H1 (cell line): ENCODE measurements at regions not wholly inside any gene's neighbourhood (a gene's known extent, or its start where the extent isn't known, plus 50 kb on each side); places are given as distances from the start of the nearest gene placed in this dataset.
A peak's percentile ranks its signal among the peaks of the same experiment; 100 is the strongest.

Experiments used
- CTCF ChIA-PET: fragments of 300-600 bp; sonication (Branson Sonifier 250); formaldehyde crosslinking; loops from one replicate; lab custom pipeline; 2021; ENCODE audit not compliant: partially characterized antibody; lab: Charles Lee
- POLR2A ChIA-PET: fragments of 300-600 bp; sonication (Branson Sonifier 250); formaldehyde crosslinking; loops from one replicate; lab custom pipeline; 2021; ENCODE audit warnings: inconsistent platforms; ENCODE audit not compliant: partially characterized antibody; lab: Charles Lee
- DNase-seq, 2 experiments: peaks; one replicate each; pipeline versions ENCODE4 v3.0.0 to v3.0.0-alpha.2; 2010 to 2022; ENCODE audit warnings: low spot score in 2 of 2, low read depth in 1 of 2, mixed read lengths in 1 of 2
- FAIRE-seq: peaks from 2 replicates; lab custom pipeline; 2011; peaks lifted over from hg19 to GRCh38; lab: Jason Lieb, UNC
- H2AFZ ChIP-seq: 2 replicates; pipeline ENCODE4 v1.8.1; 2012; ENCODE audit warnings: low read length, inconsistent platforms
- H2AK5ac ChIP-seq: 2 replicates; pipeline ENCODE4 v1.6.1; 2013; ENCODE audit warnings: low read depth, low read length
- H2BK120ac ChIP-seq: replicated peaks from 2 replicates; pipeline ENCODE3; 2013; ENCODE audit warnings: low read depth, low read length, inconsistent platforms
- H2BK12ac ChIP-seq: 2 replicates; pipeline ENCODE4 v1.6.1; 2013; ENCODE audit warnings: low read depth, low read length
- H2BK15ac ChIP-seq: 2 replicates; pipeline ENCODE4 v1.6.1; 2013; ENCODE audit warnings: low read length
- H2BK20ac ChIP-seq: 2 replicates; pipeline ENCODE4 v1.6.1; 2013; ENCODE audit warnings: low read length
- H2BK5ac ChIP-seq: 2 replicates; pipeline ENCODE4 v1.6.1; 2013; ENCODE audit warnings: low read depth, low read length
- H3K14ac ChIP-seq: 2 replicates; pipeline ENCODE4 v1.6.1; 2013; ENCODE audit warnings: inconsistent platforms; ENCODE audit not compliant: insufficient read length
- H3K18ac ChIP-seq: 2 replicates; pipeline ENCODE4 v1.6.1; 2013; ENCODE audit warnings: low read length; ENCODE audit errors: extremely low read depth
- H3K23ac ChIP-seq: 2 replicates; pipeline ENCODE4 v1.6.1; 2013; ENCODE audit warnings: inconsistent platforms; ENCODE audit not compliant: insufficient read length
- H3K23me2 ChIP-seq: 2 replicates; pipeline ENCODE4 v1.6.1; 2013; ENCODE audit warnings: low read depth, low read length
- H3K27ac ChIP-seq: 2 replicates; pipeline ENCODE4 v1.6.1; 2011; ENCODE audit warnings: low read depth, low read length, inconsistent platforms
- H3K27me3 ChIP-seq, 4 experiments: replicated peaks in 1 of 4; 1 replicate in 1 of 4; 2 replicates in 3 of 4; pipeline versions ENCODE4 v1.6.1 to v1.8.1; 2011 to 2013; ENCODE audit warnings: low read length in 3 of 4, mild to moderate bottlenecking in 3 of 4, inconsistent platforms in 2 of 4, mixed read lengths in 2 of 4, moderate library complexity in 1 of 4; ENCODE audit not compliant: control insufficient read depth in 3 of 4, insufficient read depth in 3 of 4; ENCODE audit errors: extremely low read depth in 1 of 4
- H3K36me3 ChIP-seq, 4 experiments: 2 replicates each; pipeline versions ENCODE4 v1.6.1 to v1.8.1; 2011 to 2013; ENCODE audit warnings: mild to moderate bottlenecking in 4 of 4, low read length in 3 of 4, moderate library complexity in 2 of 4, control low read depth in 1 of 4, inconsistent platforms in 1 of 4; ENCODE audit not compliant: insufficient read depth in 4 of 4, control insufficient read depth in 2 of 4
- H3K4ac ChIP-seq: replicated peaks from 2 replicates; pipeline ENCODE3; 2013; ENCODE audit warnings: low read length, low read depth, mixed read lengths, inconsistent platforms; ENCODE audit not compliant: insufficient read length
- H3K4me1 ChIP-seq, 4 experiments: replicated peaks in 1 of 4; 1 replicate in 1 of 4; 2 replicates in 3 of 4; pipeline versions ENCODE4 v1.6.1 to v1.8.1; 2011 to 2013; ENCODE audit warnings: low read length in 3 of 4, inconsistent platforms in 2 of 4, mixed read lengths in 1 of 4; ENCODE audit not compliant: insufficient read depth in 4 of 4, control insufficient read depth in 3 of 4
- H3K4me2 ChIP-seq, 2 experiments: 2 replicates each; pipeline versions ENCODE4 v1.6.1 to v1.8.1; 2011 to 2013; ENCODE audit warnings: low read depth in 2 of 2, low read length in 2 of 2, control low read depth in 1 of 2, inconsistent platforms in 1 of 2, mild to moderate bottlenecking in 1 of 2; ENCODE audit not compliant: insufficient read depth in 1 of 2
- H3K4me3 ChIP-seq, 4 experiments: fragments of 200-600, 300-600 bp in 1 of 4; sonication (generic), shearing (Covaris generic), sonication (Bioruptor Twin) in 1 of 4; 2 replicates each; pipeline versions ENCODE4 v1.5.1 to v1.8.1; 2011 to 2016; ENCODE audit warnings: low read length in 4 of 4, low read depth in 3 of 4, control low read depth in 2 of 4, inconsistent platforms in 2 of 4, mild to moderate bottlenecking in 2 of 4, mixed read lengths in 1 of 4, moderate library complexity in 1 of 4; ENCODE audit not compliant: insufficient read depth in 2 of 4; ENCODE audit errors: extremely low read depth in 1 of 4
- H3K56ac ChIP-seq: replicated peaks from 2 replicates; pipeline ENCODE3; 2013; ENCODE audit warnings: low read depth, mild to moderate bottlenecking, mixed read lengths, low read length, inconsistent platforms; ENCODE audit not compliant: insufficient read length
- H3K79me1 ChIP-seq: 2 replicates; pipeline ENCODE4 v1.6.1; 2013; ENCODE audit warnings: low read depth, low read length, control low read depth
- H3K79me2 ChIP-seq, 2 experiments: 2 replicates each; pipeline versions ENCODE4 v1.6.1 to v1.8.1; 2012 to 2013; ENCODE audit warnings: low read length in 2 of 2, mild to moderate bottlenecking in 2 of 2, inconsistent platforms in 1 of 2; ENCODE audit not compliant: insufficient read depth in 2 of 2, control insufficient read depth in 1 of 2
- H3K9ac ChIP-seq, 4 experiments: replicated peaks in 1 of 4; 1 replicate in 1 of 4; 2 replicates in 3 of 4; pipeline versions ENCODE4 v1.6.1 to v1.8.1; 2011 to 2013; ENCODE audit warnings: low read depth in 3 of 4, low read length in 3 of 4, control low read depth in 2 of 4, mild to moderate bottlenecking in 2 of 4, moderate library complexity in 2 of 4, inconsistent platforms in 1 of 4; ENCODE audit errors: extremely low read depth in 1 of 4
- H3K9me3 ChIP-seq, 2 experiments: 2 replicates each; pipeline versions ENCODE4 v1.6.1 to v1.8.1; 2012 to 2013; ENCODE audit warnings: mild to moderate bottlenecking in 2 of 2, moderate library complexity in 2 of 2, control low read depth in 1 of 2, inconsistent platforms in 1 of 2, low read depth in 1 of 2, low read length in 1 of 2, mixed read lengths in 1 of 2; ENCODE audit not compliant: insufficient read depth in 2 of 2
- H4K20me1 ChIP-seq, 2 experiments: replicated peaks in 1 of 2; 2 replicates each; pipeline versions ENCODE3 to v1.8.1; 2011 to 2013; ENCODE audit warnings: inconsistent platforms in 2 of 2, low read length in 2 of 2, mild to moderate bottlenecking in 1 of 2; ENCODE audit not compliant: insufficient read depth in 2 of 2, control insufficient read depth in 1 of 2
- H4K5ac ChIP-seq: 2 replicates; pipeline ENCODE4 v1.6.1; 2013; ENCODE audit warnings: low read length, low read depth, mixed read lengths, inconsistent platforms; ENCODE audit not compliant: insufficient read length
- H4K8ac ChIP-seq: 2 replicates; pipeline ENCODE4 v1.8.0; 2013; ENCODE audit warnings: mild to moderate bottlenecking, moderate library complexity, low read length, inconsistent platforms; ENCODE audit not compliant: insufficient read depth; ENCODE audit errors: extremely low read depth
- H4K91ac ChIP-seq: replicated peaks from 2 replicates; pipeline ENCODE3; 2013; ENCODE audit warnings: low read length, mixed read lengths, inconsistent platforms; ENCODE audit not compliant: insufficient read length
- ATF3 ChIP-seq: IDR thresholded peaks from 2 replicates; pipeline ENCODE4 v1.6.1; 2011; ENCODE audit warnings: low read depth, mild to moderate bottlenecking, low read length; ENCODE audit not compliant: insufficient read depth
- KDM1A ChIP-seq: fragments of 200-600, 300-600 bp; sonication (generic); IDR thresholded peaks from 2 replicates; pipeline ENCODE4 v1.7.1; 2016; ENCODE audit warnings: mild to moderate bottlenecking, low read length, borderline replicate concordance
- WGBS, 2 experiments: shearing (Covaris generic) in 1 of 2; methylation state at CpG; one replicate each; pipeline versions ENCODE4 v1.1.6 to v1.1.7; 2013 to 2015; ENCODE audit warnings: low lambda C conversion rate in 2 of 2, mixed read lengths in 2 of 2, inconsistent platforms in 1 of 2, low coverage in 1 of 2, missing lambda C conversion rate in 1 of 2; ENCODE audit not compliant: insufficient replicate concordance in 2 of 2, insufficient coverage in 1 of 2, insufficient read length in 1 of 2; ENCODE audit errors: extremely low coverage in 1 of 2, missing lambda C conversion rate in 1 of 2; 5-methylcytosine and 5-hydroxymethylcytosine counted together

- Histone ChIP-seq H3K79me2 (no peaks in the 10 kb centered on the region), H3K4ac (no peak overlapping the region), H4K5ac (no peak overlapping the region), H2BK5ac (no peak overlapping the region), H2BK12ac (no peak overlapping the region), H3K18ac (no peak overlapping the region), H3K4me3 (no peak overlapping the region), H2AK5ac (no peak overlapping the region), H4K91ac (no peak overlapping the region), H3K27me3 (no peaks in the 10 kb centered on the region), H3K23ac (no peak overlapping the region), H3K4me2 (no peak overlapping the region), H3K9ac (no peak overlapping the region), H3K4me1 (no peaks in the 10 kb centered on the region), H4K8ac (no peak overlapping the region), H3K56ac (no peak overlapping the region), H2BK120ac (no peak overlapping the region), H3K14ac (no peak overlapping the region), H3K27ac (no peak overlapping the region), H3K9me3 (no peaks in the 10 kb centered on the region), H2AFZ (no peak overlapping the region), H3K36me3 (no peaks in the 10 kb centered on the region), H4K20me1 (no peaks in the 10 kb centered on the region), H2BK15ac (no peak overlapping the region), H3K79me1 (no peaks in the 10 kb centered on the region), H2BK20ac (no peak overlapping the region), H3K23me2 (no peaks in the 10 kb centered on the region)
- ChIA-PET CTCF (interaction anchor here (0.6 to 1.2 kb wide), 2 partner anchors 179 to 192 kb away, joined by 3 read pairs; no protein-coding TSS in a partner anchor), POLR2A (no interaction called here)
- peak; percentile 81 for TF ChIP-seq KDM1A
- no peak for TF ChIP-seq ATF3
- DNase-seq (no peak), FAIRE-seq (no peak)
- 96% methylated on average over 4 of the region's 4 CpGs; no CpG with 5 or more reads in 1 of the 2 experiments for WGBS, 2 experiments
Measured at GRCh38 chr12:89270548-89270947, 81.8 kb downstream of the DUSP6 start.
